ENCODE measurements at regions not wholly inside any gene's neighbourhood (a gene's known extent, or its start where the extent isn't known, plus 50 kb on each side); places are given as distances from the start of the nearest gene placed in this dataset.
"Not testable (repeated sequence)": the region's sequence is repeated elsewhere in the genome, so short reads cannot be mapped to it uniquely, and the experiment has no call there.

- ATAC-seq: no peak
- no peak overlapping the region for H3K27ac ChIP-seq (ENCODE audit: low read length)
These were observed 653.0 kb upstream of the FAM98A start for GRCh38 chr2:34252111-34252510.

GRCh38 chr2:34251578-34251977, 652.5 kb upstream of the FAM98A start:
- DNase-seq: no peak
- H3K4me1 ChIP-seq (ENCODE audit: control insufficient read depth, insufficient read depth, low read length): no peaks in the 10 kb centered on the region
- H3K9me3 ChIP-seq (ENCODE audit: control insufficient read depth, low read length): no peaks in the 10 kb centered on the region
- H3K27ac ChIP-seq (ENCODE audit: low read length): no peak overlapping the region
- no peaks in the 10 kb centered on the region for H3K27me3 ChIP-seq (ENCODE audit: control insufficient read depth, insufficient read depth)
- no peak for ATAC-seq
- no peak overlapping the region for H3K4me3 ChIP-seq (ENCODE audit: low read length)
- intact Hi-C loops (cut with DNase I): no loop called here

More at GRCh38 chr2:34252111-34252510, 653.0 kb upstream of the FAM98A start:
- intact Hi-C loops (cut with DNase I): no loop called here
- Histone ChIP-seq H3K4me1 (ENCODE audit: control insufficient read depth, insufficient read depth, low read length) (no peaks in the 10 kb centered on the region), H3K27me3 (ENCODE audit: control insufficient read depth, insufficient read depth) (no peaks in the 10 kb centered on the region), H3K9me3 (ENCODE audit: control insufficient read depth, low read length) (no peaks in the 10 kb centered on the region), H3K4me3 (ENCODE audit: low read length) (no peak overlapping the region)
- no peak for DNase-seq
- 37% methylated on average over 3 of the region's 3 CpGs for WGBS

DNA sequence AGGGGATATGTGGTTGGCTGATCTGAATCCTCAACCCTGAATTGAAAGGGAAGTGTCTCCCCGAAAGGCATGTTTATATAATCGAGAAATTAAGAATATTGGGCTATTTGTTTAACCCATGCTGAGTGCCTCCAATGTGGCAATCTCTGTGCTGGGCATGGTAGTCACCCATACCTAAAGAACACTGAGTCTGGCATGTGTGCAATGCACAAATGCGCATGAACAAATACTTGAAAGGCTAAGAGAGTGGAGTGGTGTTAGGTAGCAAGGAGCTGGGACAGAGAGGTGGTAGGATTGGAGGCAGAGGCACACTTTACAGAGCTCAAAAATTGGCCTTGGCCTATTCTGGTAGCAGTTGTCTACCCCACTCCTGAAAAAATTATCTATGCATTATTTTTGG, 645.1 kb upstream of the FAM98A start:
- no peak for DNase-seq
- H3K27me3 ChIP-seq (ENCODE audit: control insufficient read depth, insufficient read depth): no peaks in the 10 kb centered on the region
- no peaks in the 10 kb centered on the region for H3K4me1 ChIP-seq (ENCODE audit: control insufficient read depth, insufficient read depth, low read length)
- intact Hi-C loops (cut with DNase I): no loop called here
- no peak for ATAC-seq
- no peak overlapping the region for H3K27ac ChIP-seq (ENCODE audit: low read length)
- H3K9me3 ChIP-seq (ENCODE audit: control insufficient read depth, low read length): no peaks in the 10 kb centered on the region
- WGBS: 92% methylated on average over 3 of the region's 3 CpGs
- no peak overlapping the region for H3K4me3 ChIP-seq (ENCODE audit: low read length)

- no peaks in the 10 kb centered on the region for H3K27me3 ChIP-seq (ENCODE audit: control insufficient read depth, insufficient read depth)
- DNase-seq: no peak
- H3K9me3 ChIP-seq (ENCODE audit: control insufficient read depth, low read length): no peaks in the 10 kb centered on the region
- no peak for ATAC-seq
- intact Hi-C loops (cut with DNase I): no loop called here
- H3K4me1 ChIP-seq (ENCODE audit: control insufficient read depth, insufficient read depth, low read length): no peaks in the 10 kb centered on the region
- H3K4me3 ChIP-seq (ENCODE audit: low read length): no peak overlapping the region
- WGBS: 33% methylated on average over 3 of the region's 3 CpGs
- H3K27ac ChIP-seq (ENCODE audit: low read length): no peak overlapping the region
These were observed 643.6 kb upstream of the FAM98A start for GRCh38 chr2:34242763-34243123.

DNA sequence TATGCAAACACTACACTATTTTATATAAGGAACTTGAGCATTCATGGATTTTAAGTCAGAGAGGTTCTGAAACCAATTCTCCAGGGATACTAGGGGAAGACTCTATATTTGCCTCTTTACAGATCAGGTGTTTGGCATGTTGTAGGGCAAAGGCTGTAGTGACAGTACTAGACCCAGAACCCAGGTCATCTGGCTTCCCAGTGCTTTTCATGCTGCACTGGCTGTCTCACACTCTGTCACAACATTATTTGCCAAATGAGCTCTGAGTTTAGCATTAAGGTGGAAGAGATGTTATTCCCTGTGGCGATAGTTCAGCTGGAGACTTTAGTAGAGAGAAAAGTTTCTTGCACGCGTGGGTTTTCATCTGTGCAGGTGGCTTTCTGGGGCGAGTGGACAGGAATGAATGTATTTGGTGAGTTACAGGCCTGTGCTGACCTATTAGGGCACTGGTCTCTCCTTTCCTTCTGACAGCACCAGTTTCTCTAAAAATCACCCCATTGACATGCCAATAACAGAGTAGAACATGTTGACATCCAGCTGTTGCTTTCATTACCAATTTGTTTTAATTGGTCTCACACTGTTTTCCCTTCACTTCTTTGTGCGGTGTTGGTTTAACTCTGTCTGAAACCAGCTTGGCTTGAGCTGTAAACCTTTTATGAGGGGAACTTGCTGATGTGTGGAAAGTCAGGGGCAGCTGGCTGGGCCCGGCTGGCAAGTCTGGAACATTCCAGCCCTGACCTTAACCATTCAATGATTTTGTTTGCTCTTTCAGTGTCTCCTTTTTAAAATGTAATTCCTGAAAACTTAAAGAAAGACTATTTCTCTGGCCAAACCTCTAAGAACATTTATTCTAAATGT, 643.0 kb upstream of the FAM98A start:
- ATAC-seq (no peak), DNase-seq (no peak)
- Histone ChIP-seq H3K4me1 (ENCODE audit: control insufficient read depth, insufficient read depth, low read length) (no peaks in the 10 kb centered on the region), H3K27me3 (ENCODE audit: control insufficient read depth, insufficient read depth) (no peaks in the 10 kb centered on the region), H3K9me3 (ENCODE audit: control insufficient read depth, low read length) (no peaks in the 10 kb centered on the region), H3K27ac (ENCODE audit: low read length) (no peak overlapping the region), H3K4me3 (ENCODE audit: low read length) (no peak overlapping the region)
- WGBS: 72% methylated on average over 6 of the region's 6 CpGs
- intact Hi-C loops (cut with DNase I): no loop called here

DNA sequence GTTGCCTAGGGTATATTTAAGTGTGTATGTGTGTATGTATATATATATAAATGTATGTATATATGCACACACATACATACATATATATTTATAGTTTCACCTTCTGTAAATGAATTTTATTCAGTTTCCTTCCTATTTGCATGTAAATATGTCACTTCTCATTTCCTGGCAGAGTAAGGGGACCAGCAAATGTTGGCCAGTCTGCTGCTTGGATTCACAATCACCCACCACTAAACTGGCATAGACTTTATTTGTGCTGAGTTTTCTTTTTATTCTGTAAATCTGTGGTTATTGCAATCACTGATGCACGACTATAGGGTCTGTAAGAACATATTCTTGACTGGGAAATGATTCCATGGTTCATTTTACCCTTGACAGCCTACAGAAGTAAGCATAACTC, 640.4 kb upstream of the FAM98A start:
- Histone ChIP-seq H3K4me3 (ENCODE audit: low read length) (no peak overlapping the region), H3K4me1 (ENCODE audit: control insufficient read depth, insufficient read depth, low read length) (no peaks in the 10 kb centered on the region), H3K9me3 (ENCODE audit: control insufficient read depth, low read length) (no peaks in the 10 kb centered on the region), H3K27ac (ENCODE audit: low read length) (no peak overlapping the region), H3K27me3 (ENCODE audit: control insufficient read depth, insufficient read depth) (no peaks in the 10 kb centered on the region)
- ATAC-seq: no peak
- intact Hi-C loops (cut with DNase I): no loop called here
- WGBS: 70% methylated on average over 1 of the region's 1 CpG
- no peak for DNase-seq

DNA sequence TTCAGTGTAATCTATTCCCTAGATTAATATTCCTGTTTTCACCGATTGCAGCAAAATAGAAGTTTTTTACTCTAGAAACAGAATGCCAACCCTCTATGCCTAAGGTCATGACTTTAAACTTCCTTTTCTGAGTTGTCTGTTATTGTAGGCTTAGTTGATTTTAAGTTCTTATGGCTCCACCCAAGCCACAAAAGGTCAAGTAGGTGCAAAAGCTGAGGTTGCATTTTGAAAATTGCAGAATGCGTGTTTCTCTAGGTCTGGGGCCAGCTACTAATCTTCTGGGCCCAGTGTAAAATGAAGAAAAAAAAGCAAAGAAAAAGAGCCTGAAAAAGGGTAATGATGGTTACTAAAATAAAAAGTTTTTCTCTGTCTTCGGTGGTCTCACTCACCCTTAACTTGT, 635.7 kb upstream of the FAM98A start:
- no peaks in the 10 kb centered on the region for H3K4me1 ChIP-seq (ENCODE audit: control insufficient read depth, insufficient read depth, low read length)
- H3K27me3 ChIP-seq (ENCODE audit: control insufficient read depth, insufficient read depth): no peaks in the 10 kb centered on the region
- intact Hi-C loops (cut with DNase I): no loop called here
- WGBS: 76% methylated on average over 3 of the region's 3 CpGs
- H3K27ac ChIP-seq (ENCODE audit: low read length): no peak overlapping the region
- DNase-seq: no peak
- H3K4me3 ChIP-seq (ENCODE audit: low read length): no peak overlapping the region
- H3K9me3 ChIP-seq (ENCODE audit: control insufficient read depth, low read length): no peaks in the 10 kb centered on the region
- peak in 1 of 2 donors; percentile 73 for ATAC-seq

DNA sequence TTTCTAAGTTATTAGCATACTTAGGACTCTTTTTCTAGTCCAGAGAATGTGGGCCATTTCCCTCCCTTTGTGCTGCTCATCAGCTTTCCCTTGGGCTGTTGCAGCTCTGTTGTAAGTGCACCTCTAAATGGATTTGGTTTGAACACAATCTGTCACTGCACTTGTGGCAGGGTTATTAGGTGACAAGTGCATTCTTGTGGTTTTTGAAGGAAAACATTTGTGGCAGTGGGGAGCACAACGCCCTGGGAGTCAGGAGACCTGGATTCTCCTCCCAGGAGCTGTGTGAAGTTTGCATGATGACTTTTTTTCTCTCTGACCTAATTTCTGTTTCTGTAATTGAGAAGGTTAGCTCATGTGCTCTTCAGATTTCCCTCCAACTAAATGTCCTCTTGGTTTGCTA, 630.9 kb upstream of the FAM98A start:
- H3K27me3 ChIP-seq (ENCODE audit: control insufficient read depth, insufficient read depth): no peaks in the 10 kb centered on the region
- H3K4me3 ChIP-seq (ENCODE audit: low read length): no peak overlapping the region
- 63% methylated on average over 1 of the region's 1 CpG for WGBS
- H3K4me1 ChIP-seq (ENCODE audit: control insufficient read depth, insufficient read depth, low read length): no peaks in the 10 kb centered on the region
- ATAC-seq (no peak), DNase-seq (no peak)
- no peaks in the 10 kb centered on the region for H3K9me3 ChIP-seq (ENCODE audit: control insufficient read depth, low read length)
- intact Hi-C loops (cut with DNase I): no loop called here
- no peak overlapping the region for H3K27ac ChIP-seq (ENCODE audit: low read length)

DNA sequence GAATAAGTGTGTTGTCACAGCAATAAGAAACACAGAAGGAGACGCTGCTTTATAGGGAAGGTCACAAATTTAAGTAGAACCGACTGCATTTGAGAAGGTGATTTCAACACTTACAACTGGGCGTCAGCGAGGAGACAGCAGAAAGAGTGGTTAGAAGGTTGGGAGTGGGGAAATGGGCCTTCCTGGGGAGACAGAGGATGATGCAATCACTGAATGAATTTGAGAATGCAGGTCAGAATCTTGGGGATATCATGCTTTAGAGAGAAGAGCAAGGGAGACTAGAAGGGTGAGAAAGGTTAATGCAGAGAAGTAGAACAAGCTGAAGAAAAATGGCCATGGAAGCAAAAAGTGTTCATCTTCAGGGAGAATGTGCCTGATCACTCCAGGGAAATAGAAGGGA, 616.1 kb upstream of the FAM98A start:
- Histone ChIP-seq H3K27ac (ENCODE audit: low read length) (no peak overlapping the region), H3K27me3 (ENCODE audit: control insufficient read depth, insufficient read depth) (no peaks in the 10 kb centered on the region), H3K4me1 (ENCODE audit: control insufficient read depth, insufficient read depth, low read length) (no peaks in the 10 kb centered on the region), H3K4me3 (ENCODE audit: low read length) (no peak overlapping the region), H3K9me3 (ENCODE audit: control insufficient read depth, low read length) (no peaks in the 10 kb centered on the region)
- WGBS: 81% methylated on average over 4 of the region's 4 CpGs
- intact Hi-C loops (cut with DNase I): no loop called here
- ATAC-seq (no peak), DNase-seq (no peak)

- H3K4me3 ChIP-seq (ENCODE audit: low read length); ATAC-seq; H3K4me1 ChIP-seq (ENCODE audit: control insufficient read depth, insufficient read depth, low read length); H3K27ac ChIP-seq (ENCODE audit: low read length); H3K9me3 ChIP-seq (ENCODE audit: control insufficient read depth, low read length); intact Hi-C loops (cut with DNase I); H3K27me3 ChIP-seq (ENCODE audit: control insufficient read depth, insufficient read depth): not testable (repeated sequence)
- WGBS: 82% methylated on average over 8 of the region's 8 CpGs
- peak in 1 of 3 donors; percentile 24 for DNase-seq
These were observed 611.3 kb upstream of the FAM98A start for GRCh38 chr2:34210382-34210781.

GRCh38 chr2:34204560-34204959, 605.5 kb upstream of the FAM98A start:
- no peak overlapping the region for H3K4me3 ChIP-seq (ENCODE audit: low read length)
- intact Hi-C loops (cut with DNase I): no loop called here
- no peak for DNase-seq
- ATAC-seq: no peak
- no peak overlapping the region for H3K27ac ChIP-seq (ENCODE audit: low read length)
- no peaks in the 10 kb centered on the region for H3K27me3 ChIP-seq (ENCODE audit: control insufficient read depth, insufficient read depth)
- 85% methylated on average over 1 of the region's 1 CpG for WGBS
- H3K9me3 ChIP-seq (ENCODE audit: control insufficient read depth, low read length): no peaks in the 10 kb centered on the region
- no peaks in the 10 kb centered on the region for H3K4me1 ChIP-seq (ENCODE audit: control insufficient read depth, insufficient read depth, low read length)

- H3K27me3 ChIP-seq (ENCODE audit: control insufficient read depth, insufficient read depth): no peaks in the 10 kb centered on the region
- intact Hi-C loops (cut with DNase I): no loop called here
- WGBS: 79% methylated on average over 1 of the region's 1 CpG
- no peak overlapping the region for H3K4me3 ChIP-seq (ENCODE audit: low read length)
- H3K9me3 ChIP-seq (ENCODE audit: control insufficient read depth, low read length): no peaks in the 10 kb centered on the region
- no peaks in the 10 kb centered on the region for H3K4me1 ChIP-seq (ENCODE audit: control insufficient read depth, insufficient read depth, low read length)
- H3K27ac ChIP-seq (ENCODE audit: low read length): no peak overlapping the region
- no peak for DNase-seq
- ATAC-seq: no peak
These were observed 602.0 kb upstream of the FAM98A start for GRCh38 chr2:34201099-34201498.

Data from right cardiac atrium (tissue), 5 donors.